Smooth muscle cell (in vitro differentiated cells): ENCODE measurements at regions not wholly inside any gene's neighbourhood (a gene's known extent, or its start where the extent isn't known, plus 50 kb on each side); places are given as distances from the start of the nearest gene placed in this dataset.
A peak's percentile ranks its signal among the peaks of the same experiment; 100 is the strongest.

Source experiments
- DNase-seq: peaks from one replicate; lab custom pipeline; 2025; ENCODE audit not compliant: unreplicated experiment; lab: John Stamatoyannopoulos, UW
- H2AFZ ChIP-seq: fragments of 200-600 bp; sonication (generic); 2 replicates; pipeline ENCODE4 v1.6.0; 2016; ENCODE audit warnings: antibody characterized with exemption, low read depth, mild to moderate bottlenecking
- H3F3A ChIP-seq: fragments of 200-600 bp; sonication (generic); 2 replicates; pipeline ENCODE4 v1.6.0; 2017; ENCODE audit warnings: antibody characterized with exemption, low read depth
- H3K27ac ChIP-seq: fragments of 200-600 bp; sonication (generic); 2 replicates; pipeline ENCODE4 v1.5.1; 2016; ENCODE audit warnings: low read depth, mild to moderate bottlenecking
- H3K27me3 ChIP-seq: fragments of 200-600 bp; sonication (generic); 2 replicates; pipeline ENCODE4 v1.6.1; 2016; ENCODE audit warnings: low read depth, mild to moderate bottlenecking
- H3K36me3 ChIP-seq: fragments of 200-600 bp; sonication (generic); 2 replicates; pipeline ENCODE4 v1.5.1; 2016; ENCODE audit warnings: low read depth
- H3K4me1 ChIP-seq: fragments of 200-600 bp; sonication (generic); 2 replicates; pipeline ENCODE4 v1.5.1; 2016; ENCODE audit warnings: low read depth
- H3K4me2 ChIP-seq: fragments of 200-600 bp; sonication (generic); 2 replicates; pipeline ENCODE4 v1.6.0; 2016; ENCODE audit warnings: mild to moderate bottlenecking
- H3K4me3 ChIP-seq: fragments of 200-600 bp; sonication (generic); 2 replicates; pipeline ENCODE4 v1.5.1; 2016; ENCODE audit warnings: mild to moderate bottlenecking
- H3K79me2 ChIP-seq: fragments of 200-600 bp; sonication (generic); 2 replicates; pipeline ENCODE4 v1.6.0; 2016; ENCODE audit warnings: low read depth, mild to moderate bottlenecking
- H3K9ac ChIP-seq: fragments of 200-600 bp; sonication (generic); 2 replicates; pipeline ENCODE4 v1.6.0; 2016; ENCODE audit warnings: low read depth
- H3K9me3 ChIP-seq: fragments of 200-600 bp; sonication (generic); replicated peaks from 2 replicates; pipeline ENCODE4 v1.5.1; 2016; ENCODE audit warnings: low read depth
- H4K20me1 ChIP-seq: fragments of 200-600 bp; sonication (generic); 2 replicates; pipeline ENCODE4 v1.6.0; 2016; ENCODE audit warnings: low read depth
- WGBS: methylation state at CpG from one replicate; pipeline ENCODE4 v1.1.7; 2016; ENCODE audit warnings: low lambda C conversion rate; 5-methylcytosine and 5-hydroxymethylcytosine counted together
- TF ChIP-seq, protein P1 (sequence below): fragments of 200-600 bp; sonication (generic); IDR thresholded peaks from 2 replicates; pipeline ENCODE4 v1.5.1; 2017; ENCODE audit warnings: borderline replicate concordance, mild to moderate bottlenecking, antibody characterized with exemption; ENCODE audit not compliant: insufficient read depth, poor library complexity, severe bottlenecking

DNA sequence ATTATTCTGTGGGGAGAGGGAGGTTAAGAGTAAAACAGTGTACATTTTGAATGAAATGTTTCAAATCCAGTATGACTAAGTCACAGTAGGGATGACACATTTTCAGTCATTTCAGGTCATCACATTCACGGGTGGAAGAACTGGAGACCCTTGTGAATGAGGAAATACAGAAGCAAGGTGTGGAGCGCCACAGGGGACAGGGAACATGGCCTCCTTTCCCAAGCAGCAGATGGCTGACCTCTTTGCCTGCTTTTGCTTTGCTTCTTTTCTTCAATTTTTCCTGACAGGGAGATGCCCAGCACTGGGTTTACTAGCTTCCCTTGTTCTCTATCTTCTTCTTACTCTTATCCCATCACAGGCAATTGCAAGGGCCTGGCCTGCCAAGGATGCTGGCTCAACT lies 278.9 kb upstream of the DLGAP1 start:
- no peak overlapping the region for H2AFZ ChIP-seq
- no peaks in the 10 kb centered on the region for H3K79me2 ChIP-seq
- TF ChIP-seq, protein P1, sequence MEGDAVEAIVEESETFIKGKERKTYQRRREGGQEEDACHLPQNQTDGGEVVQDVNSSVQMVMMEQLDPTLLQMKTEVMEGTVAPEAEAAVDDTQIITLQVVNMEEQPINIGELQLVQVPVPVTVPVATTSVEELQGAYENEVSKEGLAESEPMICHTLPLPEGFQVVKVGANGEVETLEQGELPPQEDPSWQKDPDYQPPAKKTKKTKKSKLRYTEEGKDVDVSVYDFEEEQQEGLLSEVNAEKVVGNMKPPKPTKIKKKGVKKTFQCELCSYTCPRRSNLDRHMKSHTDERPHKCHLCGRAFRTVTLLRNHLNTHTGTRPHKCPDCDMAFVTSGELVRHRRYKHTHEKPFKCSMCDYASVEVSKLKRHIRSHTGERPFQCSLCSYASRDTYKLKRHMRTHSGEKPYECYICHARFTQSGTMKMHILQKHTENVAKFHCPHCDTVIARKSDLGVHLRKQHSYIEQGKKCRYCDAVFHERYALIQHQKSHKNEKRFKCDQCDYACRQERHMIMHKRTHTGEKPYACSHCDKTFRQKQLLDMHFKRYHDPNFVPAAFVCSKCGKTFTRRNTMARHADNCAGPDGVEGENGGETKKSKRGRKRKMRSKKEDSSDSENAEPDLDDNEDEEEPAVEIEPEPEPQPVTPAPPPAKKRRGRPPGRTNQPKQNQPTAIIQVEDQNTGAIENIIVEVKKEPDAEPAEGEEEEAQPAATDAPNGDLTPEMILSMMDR, result no peak
- H3K36me3 ChIP-seq, result no peaks in the 10 kb centered on the region
- H3K4me2 ChIP-seq, result no peak overlapping the region
- H3K9ac ChIP-seq, result no peak overlapping the region
- H3K27me3 ChIP-seq, result no peaks in the 10 kb centered on the region
- H3K4me1 ChIP-seq, result no peaks in the 10 kb centered on the region
- no peaks in the 10 kb centered on the region for H4K20me1 ChIP-seq
- no peak for DNase-seq
- H3K4me3 ChIP-seq, result no peak overlapping the region
- H3F3A ChIP-seq, result no peaks in the 10 kb centered on the region
- WGBS, result 93% methylated on average over 2 of the region's 2 CpGs
- H3K9me3 ChIP-seq, result no peaks in the 10 kb centered on the region
- H3K27ac ChIP-seq, result no peak overlapping the region

DNA sequence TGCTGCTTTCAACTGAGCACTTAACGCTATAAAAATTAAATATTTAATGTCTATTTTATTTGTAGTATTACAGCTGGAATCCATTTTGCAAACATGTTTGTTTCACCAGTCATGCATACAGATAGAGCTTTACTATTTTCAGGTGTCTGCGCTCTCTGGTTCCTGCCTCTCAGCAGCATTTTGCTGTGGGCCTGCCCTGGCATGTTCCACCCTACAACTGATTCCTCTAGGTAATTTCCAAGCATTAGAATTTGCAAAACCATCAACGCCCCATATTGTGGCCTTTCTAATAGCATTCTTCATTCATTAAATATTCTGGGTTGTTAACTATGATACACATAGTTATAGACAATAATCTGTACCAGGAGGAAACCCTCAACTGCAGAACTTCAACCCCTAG lies 266.4 kb upstream of the DLGAP1 start:
- Histone ChIP-seq H3K27me3 (no peaks in the 10 kb centered on the region), H3F3A (no peaks in the 10 kb centered on the region), H2AFZ (no peak overlapping the region), H3K36me3 (no peaks in the 10 kb centered on the region), H4K20me1 (no peaks in the 10 kb centered on the region), H3K9ac (no peak overlapping the region), H3K4me3 (no peak overlapping the region), H3K4me2 (no peak overlapping the region), H3K9me3 (no peaks in the 10 kb centered on the region), H3K4me1 (no peaks in the 10 kb centered on the region), H3K79me2 (no peaks in the 10 kb centered on the region), H3K27ac (peak overlapping the region; percentile 66)
- WGBS, result 81% methylated on average over 3 of the region's 3 CpGs
- TF ChIP-seq, protein P1, result no peak
- no peak for DNase-seq

DNA sequence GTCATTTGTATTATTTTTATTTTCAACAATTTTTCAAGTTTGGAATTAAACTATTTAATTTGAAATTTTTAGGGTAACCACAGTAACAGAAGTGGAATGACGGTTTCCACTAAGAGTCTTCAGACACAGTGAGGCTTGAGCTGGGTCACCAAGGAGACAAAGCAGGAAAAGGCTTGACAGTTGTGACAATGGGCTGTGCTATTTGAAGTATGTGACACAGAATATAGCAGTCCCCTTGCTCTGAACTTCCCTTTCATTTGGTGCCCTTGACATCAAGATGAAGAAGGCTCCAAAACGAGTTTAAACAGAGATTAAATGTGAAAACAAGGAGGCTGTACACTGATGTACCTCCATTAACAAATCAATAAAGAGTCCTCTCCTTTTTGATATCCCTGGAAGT lies 265.4 kb upstream of the DLGAP1 start:
- H3K4me2 ChIP-seq, result no peak overlapping the region
- peak overlapping the region; percentile 66 for H3K27ac ChIP-seq
- no peak overlapping the region for H3K9ac ChIP-seq
- no peaks in the 10 kb centered on the region for H3F3A ChIP-seq
- no peaks in the 10 kb centered on the region for H3K36me3 ChIP-seq
- H3K4me3 ChIP-seq, result no peak overlapping the region
- no peaks in the 10 kb centered on the region for H3K79me2 ChIP-seq
- H3K9me3 ChIP-seq, result no peaks in the 10 kb centered on the region
- H2AFZ ChIP-seq, result no peak overlapping the region
- no peaks in the 10 kb centered on the region for H3K27me3 ChIP-seq
- TF ChIP-seq, protein P1, result no peak
- DNase-seq, result no peak
- 64% methylated on average over 2 of the region's 2 CpGs for WGBS
- no peaks in the 10 kb centered on the region for H3K4me1 ChIP-seq
- no peaks in the 10 kb centered on the region for H4K20me1 ChIP-seq

DNA sequence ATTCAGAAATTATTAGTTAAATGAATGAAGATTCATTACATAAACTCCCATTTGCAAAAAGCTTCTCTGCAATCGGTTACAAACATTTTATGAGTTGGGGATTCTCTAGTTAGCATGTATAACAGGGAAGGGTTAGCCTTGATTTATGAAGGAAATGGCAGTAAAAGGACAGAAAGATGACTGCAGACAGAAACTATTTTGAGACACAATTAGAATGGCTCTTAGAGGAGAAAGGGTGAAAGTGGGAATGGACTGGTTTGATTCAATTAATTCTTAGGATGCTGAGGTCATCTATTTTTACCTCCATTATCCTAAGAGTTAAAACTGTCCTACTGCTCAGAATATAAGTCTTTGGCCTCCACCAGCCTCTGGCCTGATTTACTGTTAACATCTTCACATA lies 250.8 kb upstream of the DLGAP1 start:
- H4K20me1 ChIP-seq, result no peaks in the 10 kb centered on the region
- WGBS, result 52% methylated on average over 1 of the region's 1 CpG
- no peak overlapping the region for H3K27ac ChIP-seq
- H3K9ac ChIP-seq, result no peak overlapping the region
- no peaks in the 10 kb centered on the region for H3F3A ChIP-seq
- TF ChIP-seq, protein P1, result no peak
- no peaks in the 10 kb centered on the region for H3K36me3 ChIP-seq
- H3K4me3 ChIP-seq, result no peak overlapping the region
- no peak overlapping the region for H3K4me2 ChIP-seq
- no peaks in the 10 kb centered on the region for H3K79me2 ChIP-seq
- H3K4me1 ChIP-seq, result no peaks in the 10 kb centered on the region
- H3K9me3 ChIP-seq, result no peaks in the 10 kb centered on the region
- H3K27me3 ChIP-seq, result no peaks in the 10 kb centered on the region
- H2AFZ ChIP-seq, result no peak overlapping the region
- DNase-seq, result no peak
